GM23338 (cell line): ENCODE measurements at regions not wholly inside any gene's neighbourhood (a gene's known extent, or its start where the extent isn't known, plus 50 kb on each side); places are given as distances from the start of the nearest gene placed in this dataset.

Experiments used
- ATAC-seq: fragments of 200-7000 bp; cut with Tn5 transposase; 3 replicates; pipeline ENCODE4 v1.9.1; 2020
- DNase-seq: peaks from one replicate; pipeline ENCODE4 v3.0.0-alpha.2; 2015; ENCODE audit warnings: low spot score
- H2AFZ ChIP-seq: fragments of 200-600 bp; sonication (generic); 2 replicates; pipeline ENCODE4 v1.8.0; 2016; ENCODE audit warnings: antibody characterized with exemption, mild to moderate bottlenecking, moderate library complexity
- H3F3A ChIP-seq: fragments of 200-600 bp; sonication (generic); replicated peaks from 2 replicates; pipeline ENCODE4 v1.8.0; 2017; ENCODE audit warnings: antibody characterized with exemption, mixed run types, low read depth
- H3K27ac ChIP-seq: fragments of 200-600 bp; sonication (generic); 2 replicates; pipeline ENCODE4 v1.6.1; 2016; ENCODE audit warnings: low read depth
- H3K27me3 ChIP-seq: fragments of 200-600 bp; sonication (generic); 2 replicates; pipeline ENCODE4 v1.8.0; 2016; ENCODE audit warnings: mild to moderate bottlenecking, mixed run types, moderate library complexity; ENCODE audit not compliant: insufficient read depth
- H3K36me3 ChIP-seq: fragments of 200-600 bp; sonication (generic); 2 replicates; pipeline ENCODE4 v1.8.0; 2016; ENCODE audit warnings: mild to moderate bottlenecking; ENCODE audit not compliant: insufficient read depth
- H3K4me1 ChIP-seq: fragments of 200-600 bp; sonication (generic); 2 replicates; pipeline ENCODE4 v1.8.0; 2016; ENCODE audit warnings: mild to moderate bottlenecking, moderate library complexity; ENCODE audit not compliant: insufficient read depth
- H3K4me2 ChIP-seq: fragments of 200-600 bp; sonication (generic); 2 replicates; pipeline ENCODE4 v1.7.1; 2017; ENCODE audit warnings: mixed run types
- H3K4me3 ChIP-seq: fragments of 200-600 bp; sonication (generic); 2 replicates; pipeline ENCODE4 v1.6.1; 2016; ENCODE audit warnings: mixed run types
- H3K79me2 ChIP-seq: fragments of 200-600 bp; sonication (generic); replicated peaks from 2 replicates; pipeline ENCODE4 v1.8.0; 2017; ENCODE audit warnings: mild to moderate bottlenecking; ENCODE audit not compliant: insufficient read depth
- H3K9me2 ChIP-seq: fragments of 200-600 bp; sonication (generic); 2 replicates; pipeline ENCODE4 v1.8.0; 2017; ENCODE audit not compliant: insufficient read depth
- H4K20me1 ChIP-seq: fragments of 200-600 bp; sonication (generic); replicated peaks from 2 replicates; pipeline ENCODE4 v1.8.0; 2017; ENCODE audit warnings: mild to moderate bottlenecking; ENCODE audit not compliant: insufficient read depth
- H3K27ac Mint-ChIP-seq: 2 replicates; pipeline ENCODE4 v1.8.0; 2020; ENCODE audit warnings: inconsistent platforms, mild to moderate bottlenecking, moderate library complexity, mixed read lengths
- H3K27me3 Mint-ChIP-seq: 3 replicates; pipeline ENCODE4 v1.8.0; 2022; ENCODE audit warnings: low read depth, mild to moderate bottlenecking, moderate library complexity, mixed read lengths, inconsistent platforms; ENCODE audit not compliant: insufficient read depth, poor library complexity
- H3K36me3 Mint-ChIP-seq: 3 replicates; pipeline ENCODE4 v1.8.0; 2021; ENCODE audit warnings: low read depth, mild to moderate bottlenecking, inconsistent platforms, moderate library complexity, mixed read lengths
- H3K4me1 Mint-ChIP-seq: 3 replicates; pipeline ENCODE4 v1.8.0; 2020; ENCODE audit warnings: mild to moderate bottlenecking, inconsistent platforms, mixed read lengths
- H3K4me3 Mint-ChIP-seq: 3 replicates; pipeline ENCODE4 v1.8.0; 2021; ENCODE audit warnings: moderate library complexity, mild to moderate bottlenecking, inconsistent platforms, mixed read lengths
- H3K9me3 Mint-ChIP-seq: 3 replicates; pipeline ENCODE4 v1.8.0; 2020; ENCODE audit warnings: moderate library complexity, mild to moderate bottlenecking, inconsistent platforms, mixed read lengths
- CREB1 ChIP-seq: fragments of 250-450 bp; sonication (Bioruptor Pico); IDR thresholded peaks from 2 replicates; pipeline ENCODE4 v1.5.0; 2020; ENCODE audit warnings: low read depth, mild to moderate bottlenecking, moderate library complexity
- CTCF ChIP-seq, 2 experiments: fragments of 200-600 bp in 1 of 2; sonication (generic) in 1 of 2; conservative IDR thresholded peaks; 2 replicates each; pipeline versions ENCODE4 v1.5.1 to v1.6.1; 2016 to 2017; ENCODE audit warnings: antibody characterized with exemption in 2 of 2, low read depth in 2 of 2, mild to moderate bottlenecking in 2 of 2, moderate library complexity in 1 of 2
- EZH2 ChIP-seq: fragments of 200-600 bp; sonication (generic); IDR thresholded peaks from one replicate; pipeline ENCODE4 v1.8.0; 2017; ENCODE audit warnings: antibody characterized with exemption, mild to moderate bottlenecking, low read depth; ENCODE audit not compliant: unreplicated experiment
- JUNB ChIP-seq: IDR thresholded peaks from one replicate; pipeline ENCODE4 v1.6.1; 2016; ENCODE audit warnings: antibody characterized with exemption; ENCODE audit not compliant: unreplicated experiment
- NANOG ChIP-seq: IDR thresholded peaks from 2 replicates; pipeline ENCODE4 v1.6.1; 2016; ENCODE audit warnings: antibody characterized with exemption, borderline replicate concordance
- ZNF331 ChIP-seq: fragments of 250-450 bp; sonication (Bioruptor Pico); IDR thresholded peaks from 2 replicates; pipeline ENCODE4 v1.5.0; 2020; ENCODE audit warnings: low read depth, mild to moderate bottlenecking, moderate library complexity
- ZNF462 ChIP-seq: fragments of 250-450 bp; sonication (Bioruptor Pico); IDR thresholded peaks from 2 replicates; pipeline ENCODE4 v1.5.0; 2020; ENCODE audit warnings: mild to moderate bottlenecking, moderate library complexity
- TF ChIP-seq, protein P1 (sequence below): IDR thresholded peaks from one replicate; pipeline ENCODE4 v1.6.1; 2018; ENCODE audit warnings: antibody characterized with exemption; ENCODE audit not compliant: unreplicated experiment
- TF ChIP-seq, protein P2 (sequence below): IDR thresholded peaks from 2 replicates; pipeline ENCODE4 v1.6.1; 2016; ENCODE audit warnings: antibody characterized with exemption

DNA sequence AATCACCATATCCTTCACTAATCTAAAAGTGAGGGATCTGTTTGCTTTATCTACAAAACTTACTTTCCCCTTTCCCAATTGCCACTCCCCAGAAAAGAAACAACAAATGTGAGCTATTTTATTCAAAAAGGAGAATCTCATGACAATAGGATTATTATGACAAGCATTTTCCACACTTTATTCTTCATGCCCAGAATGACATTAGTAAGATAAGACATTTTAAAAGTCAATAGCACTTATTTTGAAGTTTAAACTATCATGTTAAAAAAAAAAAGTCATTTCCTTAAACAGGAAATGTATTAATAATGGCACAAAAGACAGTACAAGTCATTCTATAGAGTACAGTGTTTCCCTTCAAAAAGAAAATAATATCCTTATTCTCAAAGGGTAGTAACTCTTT is 58.8 kb upstream of the HNRNPA3 start:
- no peak for ATAC-seq
- H3K4me1 Mint-ChIP-seq = peaks cover 7% of the 10 kb centered on the region; the same call in 2 of the 3 replicates

More for the DNA sequence above, 58.8 kb upstream of the HNRNPA3 start:
- Mint-ChIP-seq H3K36me3 (no peaks in the 10 kb centered on the region), H3K27me3 (peaks cover 2% of the 10 kb centered on the region), H3K27ac (no peak overlapping the region), H3K4me3 (no peak overlapping the region), H3K9me3 (no peaks in the 10 kb centered on the region)
- no peak for DNase-seq
- H3K27ac ChIP-seq = no peak overlapping the region
- no peak overlapping the region for H2AFZ ChIP-seq
- H4K20me1 ChIP-seq = no peaks in the 10 kb centered on the region
- no peaks in the 10 kb centered on the region for H3K4me1 ChIP-seq
- no peak for TF ChIP-seq NANOG
- no peak for TF ChIP-seq EZH2
- TF ChIP-seq, protein P1, sequence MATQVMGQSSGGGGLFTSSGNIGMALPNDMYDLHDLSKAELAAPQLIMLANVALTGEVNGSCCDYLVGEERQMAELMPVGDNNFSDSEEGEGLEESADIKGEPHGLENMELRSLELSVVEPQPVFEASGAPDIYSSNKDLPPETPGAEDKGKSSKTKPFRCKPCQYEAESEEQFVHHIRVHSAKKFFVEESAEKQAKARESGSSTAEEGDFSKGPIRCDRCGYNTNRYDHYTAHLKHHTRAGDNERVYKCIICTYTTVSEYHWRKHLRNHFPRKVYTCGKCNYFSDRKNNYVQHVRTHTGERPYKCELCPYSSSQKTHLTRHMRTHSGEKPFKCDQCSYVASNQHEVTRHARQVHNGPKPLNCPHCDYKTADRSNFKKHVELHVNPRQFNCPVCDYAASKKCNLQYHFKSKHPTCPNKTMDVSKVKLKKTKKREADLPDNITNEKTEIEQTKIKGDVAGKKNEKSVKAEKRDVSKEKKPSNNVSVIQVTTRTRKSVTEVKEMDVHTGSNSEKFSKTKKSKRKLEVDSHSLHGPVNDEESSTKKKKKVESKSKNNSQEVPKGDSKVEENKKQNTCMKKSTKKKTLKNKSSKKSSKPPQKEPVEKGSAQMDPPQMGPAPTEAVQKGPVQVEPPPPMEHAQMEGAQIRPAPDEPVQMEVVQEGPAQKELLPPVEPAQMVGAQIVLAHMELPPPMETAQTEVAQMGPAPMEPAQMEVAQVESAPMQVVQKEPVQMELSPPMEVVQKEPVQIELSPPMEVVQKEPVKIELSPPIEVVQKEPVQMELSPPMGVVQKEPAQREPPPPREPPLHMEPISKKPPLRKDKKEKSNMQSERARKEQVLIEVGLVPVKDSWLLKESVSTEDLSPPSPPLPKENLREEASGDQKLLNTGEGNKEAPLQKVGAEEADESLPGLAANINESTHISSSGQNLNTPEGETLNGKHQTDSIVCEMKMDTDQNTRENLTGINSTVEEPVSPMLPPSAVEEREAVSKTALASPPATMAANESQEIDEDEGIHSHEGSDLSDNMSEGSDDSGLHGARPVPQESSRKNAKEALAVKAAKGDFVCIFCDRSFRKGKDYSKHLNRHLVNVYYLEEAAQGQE = no peak
- TF ChIP-seq ZNF462 (CRISPR knock-in tag) = no peak
- TF ChIP-seq CTCF (conservative IDR thresholded peaks at IDR 0.05; ENCODE audit: low read depth in 2 of 2) = no peak
- TF ChIP-seq, protein P2, sequence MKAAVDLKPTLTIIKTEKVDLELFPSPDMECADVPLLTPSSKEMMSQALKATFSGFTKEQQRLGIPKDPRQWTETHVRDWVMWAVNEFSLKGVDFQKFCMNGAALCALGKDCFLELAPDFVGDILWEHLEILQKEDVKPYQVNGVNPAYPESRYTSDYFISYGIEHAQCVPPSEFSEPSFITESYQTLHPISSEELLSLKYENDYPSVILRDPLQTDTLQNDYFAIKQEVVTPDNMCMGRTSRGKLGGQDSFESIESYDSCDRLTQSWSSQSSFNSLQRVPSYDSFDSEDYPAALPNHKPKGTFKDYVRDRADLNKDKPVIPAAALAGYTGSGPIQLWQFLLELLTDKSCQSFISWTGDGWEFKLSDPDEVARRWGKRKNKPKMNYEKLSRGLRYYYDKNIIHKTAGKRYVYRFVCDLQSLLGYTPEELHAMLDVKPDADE = no peak
- no peak for TF ChIP-seq CREB1 (CRISPR knock-in tag)
- no peak for TF ChIP-seq ZNF331 (CRISPR knock-in tag)
- no peak for TF ChIP-seq JUNB
- H3K4me2 ChIP-seq = no peak overlapping the region
- no peak overlapping the region for H3K4me3 ChIP-seq
- H3K79me2 ChIP-seq = no peaks in the 10 kb centered on the region
- no peaks in the 10 kb centered on the region for H3K27me3 ChIP-seq
- no peaks in the 10 kb centered on the region for H3K9me2 ChIP-seq
- H3K36me3 ChIP-seq = no peaks in the 10 kb centered on the region
- no peaks in the 10 kb centered on the region for H3F3A ChIP-seq
